Panc1 (cell line): ENCODE measurements at regions not wholly inside any gene's neighbourhood (a gene's known extent, or its start where the extent isn't known, plus 50 kb on each side); places are given as distances from the start of the nearest gene placed in this dataset.

Experiments used
- ATAC-seq: fragments of 200-7000 bp; cut with Tn5 transposase; 2 replicates; pipeline ENCODE4 v1.9.1; 2020; ENCODE audit warnings: mild to moderate bottlenecking, moderate library complexity
- BruUV-seq: library from RNA; stranded (reverse); fragments of 400-500 nt; replicated peaks from 2 replicates; lab custom pipeline; 2021; lab: Mats Ljungman, UMichigan
- CTCF ChIA-PET: fragments of 300-600 bp; sonication (Branson Sonifier 250); formaldehyde crosslinking; loops from one replicate; lab custom pipeline; 2022; ENCODE audit warnings: antibody characterized with exemption; lab: Charles Lee
- POLR2A ChIA-PET: fragments of 300-600 bp; sonication (Branson Sonifier 250); formaldehyde crosslinking; loops from one replicate; lab custom pipeline; 2022; ENCODE audit warnings: antibody characterized with exemption; lab: Charles Lee
- DNase-seq: peaks from one replicate; pipeline ENCODE4 v3.0.0-alpha.2; 2010; ENCODE audit warnings: low read depth, low spot score
- H3K27ac ChIP-seq: 2 replicates; pipeline ENCODE4 v1.5.1; 2011; ENCODE audit warnings: mild to moderate bottlenecking, low read length, inconsistent platforms
- H3K27me3 ChIP-seq: fragments of 200-500 bp; sonication (Bioruptor generic); 2 replicates; pipeline ENCODE4 v1.6.0; 2014; ENCODE audit warnings: low read length, inconsistent platforms; ENCODE audit not compliant: control insufficient read depth, insufficient read depth
- H3K36me3 ChIP-seq: fragments of 200-500 bp; sonication (Bioruptor generic); 2 replicates; pipeline ENCODE4 v1.5.1; 2014; ENCODE audit warnings: inconsistent platforms, mild to moderate bottlenecking, low read length, moderate library complexity; ENCODE audit not compliant: control insufficient read depth, insufficient read depth
- H3K4me1 ChIP-seq: 2 replicates; pipeline ENCODE4 v1.5.1; 2011; ENCODE audit warnings: inconsistent platforms, mild to moderate bottlenecking, low read length, moderate library complexity; ENCODE audit not compliant: control insufficient read depth, insufficient read depth
- H3K4me3 ChIP-seq, 2 experiments: 2 replicates each; pipeline ENCODE4 v1.5.1; 2011 to 2012; ENCODE audit warnings: low read depth in 2 of 2, low read length in 2 of 2, mild to moderate bottlenecking in 2 of 2, inconsistent platforms in 1 of 2, moderate library complexity in 1 of 2
- H3K9me3 ChIP-seq: fragments of 200-500 bp; sonication (Bioruptor generic); 2 replicates; pipeline ENCODE4 v1.5.1; 2014; ENCODE audit warnings: low read depth, mild to moderate bottlenecking, inconsistent platforms, low read length, moderate library complexity; ENCODE audit not compliant: control insufficient read depth, insufficient read depth
- CTCF ChIP-seq: fragments of 450-650 bp; IDR thresholded peaks from 2 replicates; pipeline ENCODE4 v1.5.1; 2017; ENCODE audit warnings: mild to moderate bottlenecking
- POLR2AphosphoS5 ChIP-seq: IDR thresholded peaks from 2 replicates; pipeline ENCODE4 v1.6.1; 2012; ENCODE audit warnings: mild to moderate bottlenecking, low read depth, low read length, moderate library complexity
- REST ChIP-seq, 2 experiments: IDR thresholded peaks; 2 replicates each; pipeline ENCODE4 v1.6.1; 2011 to 2012; ENCODE audit warnings: low read depth in 2 of 2, control low read depth in 1 of 2, low read length in 1 of 2, mild to moderate bottlenecking in 1 of 2, moderate library complexity in 1 of 2; ENCODE audit not compliant: insufficient read depth in 1 of 2
- SIN3A ChIP-seq: IDR thresholded peaks from 2 replicates; pipeline ENCODE4 v1.6.1; 2012; ENCODE audit warnings: low read depth, mild to moderate bottlenecking, low read length, moderate library complexity, borderline replicate concordance; ENCODE audit not compliant: insufficient read depth
- TCF7L2 ChIP-seq: IDR thresholded peaks from 2 replicates; pipeline ENCODE4 v1.6.1; 2011; ENCODE audit warnings: mild to moderate bottlenecking, low read depth, low read length, inconsistent platforms
- in situ Hi-C: cut with HindIII; loops from 2 replicates; pipeline ENCODE4 v1.10.0; 2016; ENCODE audit warnings: low sequenced_read_pairs, low pct_unique_long_range_greater_than_20kb
- intact Hi-C: fragments of 100-400 bp; cut with micrococcal nuclease; formaldehyde crosslinking; loops from one replicate; pipeline ENCODE4 v1.10.0; 2022; ENCODE audit not compliant: unreplicated experiment

GRCh38 chr4:164396439-164396838, 357.5 kb upstream of the SMIM31 start:
- Histone ChIP-seq H3K9me3 (no peaks in the 10 kb centered on the region), H3K36me3 (no peaks in the 10 kb centered on the region), H3K27ac (no peak overlapping the region), H3K4me1 (no peaks in the 10 kb centered on the region), H3K4me3 (no peak overlapping the region), H3K27me3 (no peaks in the 10 kb centered on the region)
- ATAC-seq (no peak), DNase-seq (no peak)
- intact Hi-C loops (no loop called here), in situ Hi-C loops (no loop called here)
- ChIA-PET CTCF (no interaction called here), POLR2A (no interaction called here)
- TF ChIP-seq POLR2AphosphoS5 (no peak), REST (IDR thresholded peaks at IDR 0.05; ENCODE audit: insufficient read depth in 1 of 2, low read depth in 2 of 2, low read length in 1 of 2) (peak in 1 of 2 experiments; percentile 50; a peak in 2 of 4 replicates)
- BruUV-seq: no TSS peak

GRCh38 chr4:164402554-164402953, 351.4 kb upstream of the SMIM31 start:
- Histone ChIP-seq H3K36me3 (no peaks in the 10 kb centered on the region), H3K27ac (no peak overlapping the region), H3K9me3 (no peaks in the 10 kb centered on the region), H3K4me3 (no peak overlapping the region), H3K27me3 (no peaks in the 10 kb centered on the region), H3K4me1 (no peaks in the 10 kb centered on the region)
- ATAC-seq (no peak), DNase-seq (no peak)
- intact Hi-C loops: no loop called here
- in situ Hi-C loops: no loop called here
- POLR2A ChIA-PET: no interaction called here
- no peak for TF ChIP-seq CTCF
- TF ChIP-seq SIN3A: no peak
- no peak for TF ChIP-seq REST (IDR thresholded peaks at IDR 0.05; ENCODE audit: insufficient read depth in 1 of 2, low read depth in 2 of 2, low read length in 1 of 2)
- no peak for TF ChIP-seq TCF7L2
- TF ChIP-seq POLR2AphosphoS5: no peak
- CTCF ChIA-PET: no interaction called here
- no TSS peak for BruUV-seq
